Gastrocnemius medialis (tissue), 4 donors: ENCODE measurements at regions not wholly inside any gene's neighbourhood (a gene's known extent, or its start where the extent isn't known, plus 50 kb on each side); places are given as distances from the start of the nearest gene placed in this dataset.
A peak's percentile ranks its signal among the peaks of the same experiment; 100 is the strongest.
"Not testable (repeated sequence)": the region's sequence is repeated elsewhere in the genome, so short reads cannot be mapped to it uniquely, and the experiment has no call there.

Experiments used
- ATAC-seq, 2 donors: fragments of 150-250 bp; one replicate each; pipeline ENCODE4 v1.9.1; 2016
- DNase-seq, 2 donors: peaks; one replicate each; pipeline ENCODE4 v3.0.0-alpha.2; 2019
- H3K27ac ChIP-seq, 4 donors: fragments of 200-600 bp; sonication (generic); 1 replicate in 1 of 4; 2 replicates in 3 of 4; pipeline ENCODE4 v1.5.1; 2016 to 2018; ENCODE audit warnings: mild to moderate bottlenecking in 2 of 4, moderate library complexity in 1 of 4
- H3K27me3 ChIP-seq, 3 donors: fragments of 200-600 bp; sonication (generic) in 2 of 3; 1 replicate in 1 of 3; 2 replicates in 2 of 3; pipeline versions ENCODE4 v1.5.1 to v1.6.0; 2016 to 2019; ENCODE audit warnings: mild to moderate bottlenecking in 1 of 3, moderate library complexity in 1 of 3
- H3K36me3 ChIP-seq, 2 donors: fragments of 200-600 bp; sonication (generic) in 1 of 2; one replicate each; pipeline ENCODE4 v1.5.1; 2017 to 2018
- H3K4me1 ChIP-seq, 2 donors: fragments of 200-600 bp; sonication (generic) in 1 of 2; one replicate each; pipeline ENCODE4 v1.5.1; 2016 to 2017; ENCODE audit warnings: mild to moderate bottlenecking in 2 of 2
- H3K4me3 ChIP-seq, 4 donors: fragments of 200-600 bp; sonication (generic) in 3 of 4; 1 replicate in 1 of 4; 2 replicates in 3 of 4; pipeline ENCODE4 v1.5.1; 2016 to 2019; ENCODE audit warnings: mild to moderate bottlenecking in 2 of 4
- H3K9me3 ChIP-seq, 3 donors: fragments of 200-600 bp; sonication (generic) in 2 of 3; 1 replicate in 1 of 3; 2 replicates in 2 of 3; pipeline ENCODE4 v1.5.1; 2016 to 2019
- POLR2A ChIP-seq, 2 donors: fragments of 450-650 bp; IDR thresholded peaks; one replicate each; pipeline ENCODE4 v1.6.1; 2017; ENCODE audit warnings: antibody characterized with exemption in 2 of 2, mild to moderate bottlenecking in 2 of 2, moderate library complexity in 2 of 2
- in situ Hi-C, 4 donors: fragments of 200-750 bp; cut with MboI; loops; one replicate each; pipeline versions ENCODE4 v1.15.0 to v1.8.0; 2017; ENCODE audit warnings: low sequenced_read_pairs in 4 of 4
- intact Hi-C: fragments of 100-400 bp; cut with DNase I; formaldehyde crosslinking; loops from one replicate; pipeline ENCODE4 v1.15.1; 2023; ENCODE audit warnings: low total_unique reads
- TF ChIP-seq, protein P1 (sequence below), 5 experiments: fragments of 450-650 bp in 3 of 5; fragments of 200-600 bp in 2 of 5; sonication (generic) in 2 of 5; IDR thresholded peaks in 4 of 5; conservative IDR thresholded peaks in 1 of 5; 1 replicate in 4 of 5; 2 replicates in 1 of 5; pipeline ENCODE4 v1.5.1; 2016 to 2019; ENCODE audit warnings: antibody characterized with exemption in 5 of 5, mild to moderate bottlenecking in 3 of 5, moderate library complexity in 3 of 5

DNA sequence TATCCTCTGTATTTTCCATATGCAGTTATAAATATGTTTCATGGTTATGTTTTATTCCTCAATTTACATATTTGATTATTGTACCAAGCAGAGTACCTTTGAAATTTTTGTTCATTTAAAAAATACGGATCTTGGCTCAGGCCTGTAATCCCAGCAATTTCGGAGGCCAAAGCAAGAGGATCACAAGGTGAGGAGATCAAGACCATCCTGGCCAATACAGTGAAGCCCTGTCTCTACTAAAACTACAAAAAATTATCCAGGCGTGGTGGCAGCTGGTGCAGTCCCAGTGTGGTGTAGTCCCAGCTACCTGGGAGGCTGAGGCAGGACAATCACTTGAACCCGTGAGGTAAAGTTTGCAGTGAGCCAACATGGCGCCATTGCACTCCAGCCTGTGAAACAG, 251.2 kb upstream of the TPTE start:
- H3K9me3 ChIP-seq, H3K36me3 ChIP-seq, intact Hi-C loops, H3K27me3 ChIP-seq, H3K4me1 ChIP-seq, H3K4me3 ChIP-seq, in situ Hi-C loops, H3K27ac ChIP-seq: not testable (repeated sequence)
- DNase-seq (peak in 1 of 2 donors; percentile 1), ATAC-seq (peak; percentile 58 to 65)

DNA sequence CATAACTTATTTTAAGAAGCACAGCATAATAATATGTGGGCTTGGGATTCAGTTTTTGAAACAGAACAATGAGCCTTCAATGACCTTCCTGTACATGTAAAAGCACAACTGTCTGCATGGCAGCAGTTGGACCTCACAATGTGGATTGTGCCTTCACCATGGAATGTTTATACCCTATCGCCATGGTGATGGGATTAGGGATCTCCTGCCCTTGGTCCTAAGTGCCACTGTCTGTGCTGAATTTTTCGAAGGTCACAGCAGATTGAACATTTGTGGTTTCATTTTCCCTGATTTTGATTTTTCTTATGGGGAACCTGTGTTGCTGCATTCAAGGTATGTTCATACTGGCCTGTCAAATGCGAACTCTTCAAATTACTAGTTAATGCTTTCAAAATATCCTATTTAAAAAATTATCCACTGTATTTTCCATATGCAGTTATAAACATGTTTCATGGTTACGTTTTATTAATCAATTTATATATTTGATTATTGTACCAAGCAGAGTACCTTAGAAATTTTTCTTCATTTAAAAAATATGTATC, 249.6 kb upstream of the TPTE start:
- peak in 1 of 2 donors; percentile 1 for DNase-seq
- H3K4me3 ChIP-seq, intact Hi-C loops, H3K27ac ChIP-seq, H3K9me3 ChIP-seq, ATAC-seq, H3K27me3 ChIP-seq, H3K4me1 ChIP-seq, in situ Hi-C loops, H3K36me3 ChIP-seq: not testable (repeated sequence)

DNA sequence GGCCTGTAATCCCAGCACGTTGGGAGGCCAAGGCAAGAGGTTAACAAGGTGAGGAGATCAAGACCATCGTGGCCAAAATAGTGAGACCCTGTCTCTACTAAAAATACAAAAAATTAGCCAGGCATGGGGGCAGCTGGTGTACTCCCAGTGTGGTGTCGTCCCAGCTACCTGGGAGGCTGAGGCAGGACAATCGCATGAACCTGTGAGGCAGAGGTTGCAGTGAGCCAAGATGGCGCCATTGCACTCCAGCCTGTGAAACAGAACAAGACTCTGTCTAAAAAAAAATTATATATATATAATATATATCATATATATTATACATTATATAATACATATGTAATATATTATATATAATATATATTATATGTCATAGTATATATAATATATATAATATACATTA, 249.2 kb upstream of the TPTE start:
- no peak for TF ChIP-seq POLR2A (IDR thresholded peaks at IDR 0.05)
- TF ChIP-seq, protein P1, sequence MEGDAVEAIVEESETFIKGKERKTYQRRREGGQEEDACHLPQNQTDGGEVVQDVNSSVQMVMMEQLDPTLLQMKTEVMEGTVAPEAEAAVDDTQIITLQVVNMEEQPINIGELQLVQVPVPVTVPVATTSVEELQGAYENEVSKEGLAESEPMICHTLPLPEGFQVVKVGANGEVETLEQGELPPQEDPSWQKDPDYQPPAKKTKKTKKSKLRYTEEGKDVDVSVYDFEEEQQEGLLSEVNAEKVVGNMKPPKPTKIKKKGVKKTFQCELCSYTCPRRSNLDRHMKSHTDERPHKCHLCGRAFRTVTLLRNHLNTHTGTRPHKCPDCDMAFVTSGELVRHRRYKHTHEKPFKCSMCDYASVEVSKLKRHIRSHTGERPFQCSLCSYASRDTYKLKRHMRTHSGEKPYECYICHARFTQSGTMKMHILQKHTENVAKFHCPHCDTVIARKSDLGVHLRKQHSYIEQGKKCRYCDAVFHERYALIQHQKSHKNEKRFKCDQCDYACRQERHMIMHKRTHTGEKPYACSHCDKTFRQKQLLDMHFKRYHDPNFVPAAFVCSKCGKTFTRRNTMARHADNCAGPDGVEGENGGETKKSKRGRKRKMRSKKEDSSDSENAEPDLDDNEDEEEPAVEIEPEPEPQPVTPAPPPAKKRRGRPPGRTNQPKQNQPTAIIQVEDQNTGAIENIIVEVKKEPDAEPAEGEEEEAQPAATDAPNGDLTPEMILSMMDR (IDR thresholded peaks at IDR 0.05 in 4 of 5, conservative IDR thresholded peaks at IDR 0.05 in 1 of 5): no peak
- intact Hi-C loops: no loop called here
- Histone ChIP-seq H3K4me3 (no peak overlapping the region), H3K36me3 (no peaks in the 10 kb centered on the region), H3K4me1 (no peaks in the 10 kb centered on the region), H3K27me3 (no peaks in the 10 kb centered on the region), H3K9me3 (no peaks in the 10 kb centered on the region), H3K27ac (no peak overlapping the region)
- DNase-seq (peak in 1 of 2 donors; percentile 6), ATAC-seq (peak; percentile 77 to 83)
- in situ Hi-C loops: no loop called here

DNA sequence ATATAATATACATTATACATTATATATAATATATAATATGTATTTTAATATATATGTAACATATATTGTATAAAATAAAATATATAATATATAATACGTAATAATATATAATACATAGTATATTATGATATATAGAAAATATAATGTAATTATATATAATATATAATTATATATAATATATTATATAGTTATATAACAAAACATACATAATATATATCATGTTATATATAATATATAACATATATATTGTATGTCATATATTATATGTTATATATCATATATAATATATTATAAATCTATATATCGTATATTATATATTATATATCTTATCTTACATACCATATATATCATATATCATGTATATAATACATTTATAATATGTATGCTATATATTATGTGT, 248.2 kb upstream of the TPTE start:
- Histone ChIP-seq H3K9me3 (no peaks in the 10 kb centered on the region), H3K27me3 (no peaks in the 10 kb centered on the region), H3K4me1 (no peaks in the 10 kb centered on the region), H3K36me3 (no peaks in the 10 kb centered on the region), H3K27ac (no peak overlapping the region), H3K4me3 (no peak overlapping the region)
- DNase-seq (no peak), ATAC-seq (no peak)
- TF ChIP-seq, protein P1 (IDR thresholded peaks at IDR 0.05 in 4 of 5, conservative IDR thresholded peaks at IDR 0.05 in 1 of 5): no peak
- no peak for TF ChIP-seq POLR2A (IDR thresholded peaks at IDR 0.05)
- in situ Hi-C loops (no loop called here), intact Hi-C loops (no loop called here)

DNA sequence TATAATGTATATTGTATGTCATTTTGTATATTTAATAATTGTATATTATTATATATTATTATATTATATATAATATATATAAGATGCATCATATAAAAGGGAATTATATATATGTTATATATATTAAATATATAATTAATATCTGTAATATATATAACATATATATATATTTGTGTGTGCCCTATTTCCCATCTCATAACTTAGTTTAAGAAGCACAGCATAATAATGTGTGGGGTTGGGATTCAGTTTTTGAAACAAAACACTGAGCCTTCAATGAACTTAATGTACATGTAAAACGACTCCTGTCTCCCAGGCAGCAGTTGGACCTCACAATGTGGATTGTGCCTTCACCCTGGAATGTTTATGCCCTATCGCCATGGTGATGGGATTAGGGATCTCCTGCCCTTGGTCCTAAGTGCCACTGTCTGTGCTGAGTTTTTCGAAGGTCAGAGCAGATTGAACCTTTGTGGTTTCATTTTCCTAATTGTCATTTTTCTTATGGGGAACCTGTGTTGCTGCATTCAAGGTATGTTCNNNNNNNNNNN, 247.5 kb upstream of the TPTE start:
- intact Hi-C loops, H3K27me3 ChIP-seq, H3K36me3 ChIP-seq, H3K4me1 ChIP-seq, H3K27ac ChIP-seq, H3K9me3 ChIP-seq, in situ Hi-C loops, H3K4me3 ChIP-seq: not testable (repeated sequence)
- ATAC-seq (peak; percentile 68 to 75), DNase-seq (peak in 1 of 2 donors; percentile 1)
